ENCODE measurements at regions not wholly inside any gene's neighbourhood (a gene's known extent, or its start where the extent isn't known, plus 50 kb on each side); places are given as distances from the start of the nearest gene placed in this dataset.

GRCh38 chr3:110767156-110767555, 304.5 kb upstream of the NECTIN3 start:
- no peak overlapping the region for H3K27ac ChIP-seq (ENCODE audit: extremely low read depth, low read depth, low read length)
- no peak overlapping the region for H2AFZ ChIP-seq (ENCODE audit: low read depth, low read length)
- H3K4me2 ChIP-seq (ENCODE audit: insufficient read depth, low read length), result no peak overlapping the region
- FAIRE-seq (no peak), ATAC-seq (no peak), DNase-seq (ENCODE audit: extremely low read depth in 1 of 4, low spot score in 3 of 4) (no peak)
- CTCF ChIA-PET (ENCODE audit: low intra/inter-chr PET ratio), result no interaction called here
- no peaks in the 10 kb centered on the region for H3K27me3 ChIP-seq (ENCODE audit: control insufficient read depth in 2 of 2, insufficient read depth in 2 of 2, low read length in 2 of 2)
- no peak overlapping the region for H3K9ac ChIP-seq (ENCODE audit: insufficient read depth in 1 of 2, low read depth in 2 of 2, low read length in 2 of 2)
- no peaks in the 10 kb centered on the region for H3K9me3 ChIP-seq (replicated peaks; ENCODE audit: control insufficient read depth, insufficient read depth, low read depth, low read length)
- no peaks in the 10 kb centered on the region for H3K9me1 ChIP-seq (ENCODE audit: control insufficient read depth, insufficient read depth, low read length)
- H3K4me1 ChIP-seq (replicated peaks in 1 of 2; ENCODE audit: control insufficient read depth in 2 of 2, insufficient read depth in 2 of 2, low read length in 2 of 2), result no peaks in the 10 kb centered on the region
- no peak for TF ChIP-seq ZBED1 (IDR thresholded peaks at IDR 0.05)
- TF ChIP-seq, protein P1, sequence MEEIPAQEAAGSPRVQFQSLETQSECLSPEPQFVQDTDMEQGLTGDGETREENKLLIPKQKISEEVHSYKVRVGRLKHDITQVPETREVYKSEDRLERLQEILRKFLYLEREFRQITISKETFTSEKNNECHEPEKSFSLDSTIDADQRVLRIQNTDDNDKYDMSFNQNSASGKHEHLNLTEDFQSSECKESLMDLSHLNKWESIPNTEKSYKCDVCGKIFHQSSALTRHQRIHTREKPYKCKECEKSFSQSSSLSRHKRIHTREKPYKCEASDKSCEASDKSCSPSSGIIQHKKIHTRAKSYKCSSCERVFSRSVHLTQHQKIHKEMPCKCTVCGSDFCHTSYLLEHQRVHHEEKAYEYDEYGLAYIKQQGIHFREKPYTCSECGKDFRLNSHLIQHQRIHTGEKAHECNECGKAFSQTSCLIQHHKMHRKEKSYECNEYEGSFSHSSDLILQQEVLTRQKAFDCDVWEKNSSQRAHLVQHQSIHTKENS (CRISPR knock-in tag; IDR thresholded peaks at IDR 0.05), result no peak
- TF ChIP-seq, protein P2, sequence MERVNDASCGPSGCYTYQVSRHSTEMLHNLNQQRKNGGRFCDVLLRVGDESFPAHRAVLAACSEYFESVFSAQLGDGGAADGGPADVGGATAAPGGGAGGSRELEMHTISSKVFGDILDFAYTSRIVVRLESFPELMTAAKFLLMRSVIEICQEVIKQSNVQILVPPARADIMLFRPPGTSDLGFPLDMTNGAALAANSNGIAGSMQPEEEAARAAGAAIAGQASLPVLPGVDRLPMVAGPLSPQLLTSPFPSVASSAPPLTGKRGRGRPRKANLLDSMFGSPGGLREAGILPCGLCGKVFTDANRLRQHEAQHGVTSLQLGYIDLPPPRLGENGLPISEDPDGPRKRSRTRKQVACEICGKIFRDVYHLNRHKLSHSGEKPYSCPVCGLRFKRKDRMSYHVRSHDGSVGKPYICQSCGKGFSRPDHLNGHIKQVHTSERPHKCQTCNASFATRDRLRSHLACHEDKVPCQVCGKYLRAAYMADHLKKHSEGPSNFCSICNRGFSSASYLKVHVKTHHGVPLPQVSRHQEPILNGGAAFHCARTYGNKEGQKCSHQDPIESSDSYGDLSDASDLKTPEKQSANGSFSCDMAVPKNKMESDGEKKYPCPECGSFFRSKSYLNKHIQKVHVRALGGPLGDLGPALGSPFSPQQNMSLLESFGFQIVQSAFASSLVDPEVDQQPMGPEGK (CRISPR knock-in tag; IDR thresholded peaks at IDR 0.05; ENCODE audit: borderline replicate concordance), result no peak
- TF ChIP-seq ZNF830 (CRISPR knock-in tag; IDR thresholded peaks at IDR 0.05), result no peak
- no peak for TF ChIP-seq HES1 (IDR thresholded peaks at IDR 0.05; ENCODE audit: low read depth)
- TF ChIP-seq CREBBP (IDR thresholded peaks at IDR 0.05; ENCODE audit: low read depth, low read length), result no peak
- no peak for TF ChIP-seq ZNF174 (CRISPR knock-in tag; IDR thresholded peaks at IDR 0.05)
- TF ChIP-seq TBL1XR1 (IDR thresholded peaks at IDR 0.05; ENCODE audit: low read length in 2 of 2), result no peak
- no peak for TF ChIP-seq HDAC3 (IDR thresholded peaks at IDR 0.05; ENCODE audit: borderline replicate concordance, partially characterized antibody)
- no peak for TF ChIP-seq MTA3 (IDR thresholded peaks at IDR 0.05; ENCODE audit: borderline replicate concordance)
- TF ChIP-seq, protein P3, sequence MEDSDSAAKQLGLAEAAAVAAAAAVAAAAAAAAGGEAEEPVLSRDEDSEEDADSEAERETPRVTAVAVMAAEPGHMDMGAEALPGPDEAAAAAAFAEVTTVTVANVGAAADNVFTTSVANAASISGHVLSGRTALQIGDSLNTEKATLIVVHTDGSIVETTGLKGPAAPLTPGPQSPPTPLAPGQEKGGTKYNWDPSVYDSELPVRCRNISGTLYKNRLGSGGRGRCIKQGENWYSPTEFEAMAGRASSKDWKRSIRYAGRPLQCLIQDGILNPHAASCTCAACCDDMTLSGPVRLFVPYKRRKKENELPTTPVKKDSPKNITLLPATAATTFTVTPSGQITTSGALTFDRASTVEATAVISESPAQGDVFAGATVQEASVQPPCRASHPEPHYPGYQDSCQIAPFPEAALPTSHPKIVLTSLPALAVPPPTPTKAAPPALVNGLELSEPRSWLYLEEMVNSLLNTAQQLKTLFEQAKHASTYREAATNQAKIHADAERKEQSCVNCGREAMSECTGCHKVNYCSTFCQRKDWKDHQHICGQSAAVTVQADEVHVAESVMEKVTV (CRISPR knock-in tag; IDR thresholded peaks at IDR 0.05), result no peak
- no peak for TF ChIP-seq PREB (CRISPR knock-in tag; IDR thresholded peaks at IDR 0.05)
- TF ChIP-seq HNRNPLL (IDR thresholded peaks at IDR 0.05; ENCODE audit: low read depth, low read length, poor library complexity, severe bottlenecking), result no peak
- TF ChIP-seq ZNF57 (CRISPR knock-in tag; IDR thresholded peaks at IDR 0.05), result no peak
- TF ChIP-seq MBD2 (IDR thresholded peaks at IDR 0.05; ENCODE audit: borderline replicate concordance, low read depth), result no peak
- TF ChIP-seq SP1 (CRISPR knock-in tag; IDR thresholded peaks at IDR 0.05), result no peak
- POLR2A ChIA-PET, result no interaction called here
- 0% methylated on average over 2 of the region's 2 CpGs for WGBS (ENCODE audit: insufficient coverage, low coverage, missing lambda C conversion rate)
- BruUV-seq (replicated peaks), result no TSS peak
- intact Hi-C loops (cut with micrococcal nuclease) (no loop called here), in situ Hi-C loops (cut with MboI) (no loop called here)
- H3K79me2 ChIP-seq (ENCODE audit: control insufficient read depth, insufficient read depth, low read length), result no peaks in the 10 kb centered on the region
- no peaks in the 10 kb centered on the region for H3K36me3 ChIP-seq (ENCODE audit: control insufficient read depth, insufficient read depth, low read length)
- H3K4me3 ChIP-seq, result no peak overlapping the region
- H4K20me1 ChIP-seq (replicated peaks; ENCODE audit: control insufficient read depth, insufficient read depth, low read length), result no peaks in the 10 kb centered on the region

All from K562 (cell line).